HG03378 (cell line): ENCODE measurements at regions not wholly inside any gene's neighbourhood (a gene's known extent, or its start where the extent isn't known, plus 50 kb on each side); places are given as distances from the start of the nearest gene placed in this dataset.
"Not testable (repeated sequence)": the region's sequence is repeated elsewhere in the genome, so short reads cannot be mapped to it uniquely, and the experiment has no call there.

ENCODE experiments used
- ATAC-seq: cut with Tn5 transposase; IDR thresholded peaks from one replicate; pipeline ENCODE4 v1.9.1; 2021; ENCODE audit warnings: mild to moderate bottlenecking, moderate library complexity; ENCODE audit not compliant: unreplicated experiment

DNA sequence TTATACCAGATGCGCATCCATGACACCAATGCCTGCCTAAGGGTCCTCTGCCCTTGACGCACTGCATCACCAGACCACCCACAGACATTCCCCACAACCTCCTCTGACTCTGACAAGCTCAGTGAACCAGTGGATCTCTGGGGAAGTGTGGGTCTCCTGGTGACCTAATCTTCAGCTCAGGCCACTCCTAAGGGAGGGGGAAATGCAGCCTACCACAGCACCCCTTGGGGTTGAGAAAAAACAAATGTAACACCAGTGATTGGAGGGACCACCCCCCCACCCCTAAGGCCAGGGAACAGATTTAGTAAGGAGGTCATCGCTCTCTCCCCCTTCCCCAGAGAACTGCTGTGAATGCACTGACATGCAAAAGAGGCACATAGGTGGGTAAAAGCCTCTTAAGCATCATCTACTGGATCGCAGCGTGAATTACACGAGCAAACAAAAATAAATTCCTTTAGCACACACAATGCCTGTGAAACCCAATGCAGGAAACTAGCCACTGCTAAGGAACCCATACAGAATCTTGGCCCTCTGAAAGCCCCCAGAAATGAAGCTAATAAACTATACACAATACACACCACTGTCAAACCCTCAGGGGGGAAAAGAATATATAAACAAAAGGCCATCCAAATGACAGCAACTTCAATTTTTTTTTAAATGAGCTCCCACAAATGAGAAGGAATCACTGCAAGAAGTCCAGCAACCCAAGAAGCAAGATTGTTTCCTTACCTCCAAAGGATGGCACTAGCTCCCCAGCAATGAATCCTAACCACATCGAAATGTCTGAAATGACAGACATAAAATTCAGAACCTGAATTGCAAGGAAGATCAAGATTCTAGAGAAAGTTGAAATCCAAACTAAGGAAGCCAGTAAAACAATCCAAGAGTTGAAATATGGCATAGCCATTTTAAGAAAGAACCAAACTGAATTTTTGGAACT, 513.7 kb upstream of the PTGER4 start:
- no peak for ATAC-seq

DNA sequence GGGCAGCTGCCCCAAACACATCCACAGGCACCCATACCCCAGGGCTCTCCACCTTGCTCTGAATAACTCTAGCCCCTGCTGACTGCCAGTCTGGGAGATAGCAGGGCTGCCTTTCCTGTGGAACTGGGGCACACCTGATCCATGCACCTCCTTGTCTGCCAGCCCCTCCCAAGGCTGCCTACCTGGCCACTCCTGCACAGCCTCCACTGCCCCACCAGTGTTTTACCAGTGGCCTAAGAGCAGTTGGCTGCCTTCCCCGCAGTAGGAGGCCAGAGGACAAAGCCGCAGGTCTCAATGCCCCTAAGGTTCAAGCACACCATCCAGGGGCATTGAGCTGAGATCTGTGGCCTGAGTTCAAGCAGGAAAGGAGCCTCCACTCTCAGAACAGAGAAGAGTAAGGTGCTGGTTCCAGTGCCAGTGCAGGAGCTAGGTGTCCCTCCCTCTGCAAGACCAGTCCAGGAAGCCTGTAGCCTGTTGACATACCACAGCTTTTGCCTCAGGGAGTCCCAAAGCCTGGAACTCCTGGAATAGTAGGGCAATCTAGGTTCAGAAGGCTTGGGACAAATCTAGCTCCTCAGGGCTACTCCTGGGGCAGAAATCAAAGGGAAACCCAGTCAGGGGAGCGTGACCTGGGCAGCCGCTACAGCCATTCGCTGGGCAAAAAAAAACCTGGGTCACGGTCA, 514.5 kb upstream of the PTGER4 start:
- no peak for ATAC-seq

DNA sequence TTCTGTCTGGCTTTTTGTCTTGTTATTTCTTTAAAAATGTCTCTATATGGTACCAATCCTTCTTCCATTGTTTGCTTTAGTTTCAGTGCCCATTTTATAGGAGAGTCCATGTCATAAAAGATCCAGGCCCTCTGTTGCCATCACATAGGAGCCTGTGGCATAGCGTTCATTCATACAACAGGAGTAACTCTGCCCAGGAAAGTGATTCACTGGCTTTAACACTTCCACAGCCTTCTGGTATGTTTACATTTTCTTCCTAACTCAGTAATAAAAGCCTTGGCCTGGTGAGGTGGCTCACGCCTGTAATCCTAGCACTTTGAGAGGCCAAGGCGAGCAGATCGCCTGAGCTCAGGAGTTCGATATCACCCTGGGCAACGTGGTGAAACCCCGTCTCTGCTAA, 519.3 kb upstream of the PTGER4 start:
- no peak for ATAC-seq

DNA sequence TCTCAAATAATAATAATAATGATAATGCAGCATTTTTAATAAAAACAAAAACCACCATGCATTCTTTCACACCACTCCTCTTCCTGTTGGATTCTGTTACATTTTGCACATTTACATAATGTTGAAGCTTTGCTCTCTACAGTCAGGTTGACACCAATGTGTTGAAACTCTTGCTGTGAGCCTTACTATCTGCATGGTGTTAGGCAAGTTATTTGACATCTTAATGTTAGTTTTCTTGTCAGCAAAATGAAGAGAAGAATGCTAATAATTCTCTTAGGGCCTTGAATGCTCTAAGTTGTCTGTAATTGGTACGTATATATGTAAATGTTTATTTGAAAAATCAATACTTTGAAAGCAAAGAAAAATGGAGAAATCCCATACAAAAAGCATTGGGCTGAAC, 525.5 kb upstream of the PTGER4 start:
- no peak for ATAC-seq

DNA sequence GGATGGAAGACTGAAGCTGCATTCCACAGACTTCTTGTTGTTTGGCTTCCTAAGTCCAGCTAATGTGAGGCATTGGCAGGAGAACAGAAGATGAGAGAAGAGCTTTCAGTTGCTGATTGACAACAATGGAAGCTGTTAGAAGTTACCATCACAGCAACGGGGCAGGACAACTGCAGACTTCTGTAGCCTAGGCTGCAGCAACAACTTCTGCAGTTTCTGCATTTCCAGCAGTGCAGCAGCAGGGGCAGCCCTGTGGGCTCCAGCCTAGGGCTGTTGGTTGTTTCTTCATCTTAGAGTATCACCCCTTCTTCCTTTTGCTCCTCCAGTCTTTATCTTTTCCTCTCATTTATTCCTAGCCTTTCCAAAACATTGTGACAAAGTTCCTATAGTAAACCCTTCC, 528.8 kb upstream of the PTGER4 start:
- no peak for ATAC-seq

DNA sequence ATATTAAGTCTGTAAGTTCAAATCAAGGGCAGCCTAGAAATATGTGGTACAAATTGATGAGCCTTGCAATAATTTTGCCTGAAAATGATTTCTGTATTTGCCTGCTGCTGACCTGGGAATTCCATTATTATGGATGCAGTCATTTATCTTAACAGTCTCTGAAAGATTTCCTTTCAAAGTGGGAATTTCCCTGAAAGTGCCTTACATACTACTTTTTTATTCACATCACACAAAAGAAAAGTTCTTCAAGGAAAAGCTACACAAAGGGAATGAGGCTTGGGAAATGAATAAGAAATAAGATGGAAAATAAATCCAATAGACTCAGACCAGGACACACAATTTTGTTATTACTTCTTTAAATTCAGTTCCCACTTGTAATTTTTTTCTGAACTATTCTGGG, 537.8 kb upstream of the PTGER4 start:
- no peak for ATAC-seq

DNA sequence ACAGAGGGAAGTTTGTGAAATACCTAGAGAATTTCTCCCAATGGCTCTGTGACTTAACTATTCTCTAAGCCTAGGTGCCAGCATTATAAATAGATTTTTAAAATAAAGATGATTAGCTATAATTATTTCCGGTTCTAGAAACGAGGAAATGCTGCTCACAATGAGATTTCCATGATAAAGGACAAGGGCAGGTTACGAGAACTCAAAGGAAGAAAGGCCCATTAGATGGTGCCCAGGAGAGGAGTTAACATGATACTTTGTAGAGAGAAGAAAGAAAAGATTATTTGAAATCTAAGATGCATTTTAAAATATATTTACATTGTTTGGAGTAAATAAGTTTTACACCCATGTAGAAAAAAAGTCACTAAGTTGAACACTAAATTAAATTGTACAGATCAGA, 538.3 kb upstream of the PTGER4 start:
- no peak for ATAC-seq

DNA sequence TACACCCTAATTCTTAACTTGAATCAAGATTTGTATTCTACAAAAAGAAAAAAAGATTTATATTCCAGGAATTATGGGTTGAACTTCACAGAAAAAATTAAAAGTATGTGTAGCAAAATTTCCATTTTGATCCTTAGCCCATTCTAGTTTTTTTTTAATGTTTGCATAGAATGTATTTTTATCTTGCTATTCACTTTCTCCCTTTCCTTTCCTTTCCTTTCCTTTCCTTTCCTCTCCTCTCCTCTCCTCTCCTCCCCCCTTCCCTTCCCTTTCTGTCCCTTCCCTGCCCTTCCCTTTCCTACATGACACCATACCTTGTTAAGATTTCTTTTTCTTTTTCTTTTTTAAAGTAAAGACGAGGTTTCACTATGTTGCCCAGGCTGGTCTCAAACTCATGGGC, 542.5 kb upstream of the PTGER4 start:
- ATAC-seq, result no peak

DNA sequence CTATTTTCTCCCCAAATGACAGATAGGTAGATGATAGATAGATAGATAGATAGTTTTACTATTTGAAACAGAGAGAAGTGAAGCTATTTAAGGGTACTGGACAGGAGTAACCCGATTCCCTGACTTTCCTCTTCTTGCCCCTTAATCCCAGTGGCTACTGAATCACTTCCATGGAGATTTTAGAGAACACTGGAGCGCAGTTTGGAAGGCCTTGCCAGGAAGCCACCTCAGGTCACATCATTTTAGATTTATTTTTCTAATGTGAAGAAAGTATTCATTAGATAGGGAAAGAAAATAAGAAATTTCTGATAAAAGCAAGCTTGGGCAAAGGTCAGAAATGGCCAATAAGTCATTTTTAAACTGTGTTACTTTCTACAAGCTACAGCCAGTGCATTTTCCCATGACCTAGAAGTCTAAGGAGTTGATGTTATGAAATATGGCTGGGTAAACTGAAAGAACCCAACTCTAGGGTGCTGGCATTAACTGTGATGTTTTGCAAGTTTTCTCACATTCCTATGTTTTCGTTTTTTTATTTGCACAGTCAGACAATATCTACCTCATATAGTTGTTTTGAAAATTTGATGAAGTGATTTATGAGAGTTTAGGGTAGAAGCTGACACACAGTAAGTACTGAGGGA, 544.7 kb upstream of the PTGER4 start:
- ATAC-seq, result no peak

DNA sequence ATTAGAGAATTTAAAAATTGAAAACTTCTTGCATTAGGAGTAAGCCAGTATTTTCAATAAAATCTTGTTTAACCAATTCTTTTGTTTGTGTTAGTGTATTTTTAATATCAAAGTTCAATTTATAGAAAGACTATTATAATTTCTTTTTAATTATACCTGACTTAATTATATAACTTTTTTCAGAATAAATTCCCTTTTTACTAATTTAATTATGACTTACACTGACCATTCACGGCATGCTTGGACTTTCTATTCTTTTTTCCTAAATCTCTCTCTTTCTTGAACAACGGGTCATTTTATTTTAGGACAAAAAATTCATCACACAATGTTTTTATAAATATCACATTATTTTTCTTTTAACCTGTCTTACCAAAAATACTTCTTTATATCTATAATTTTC, 555.3 kb upstream of the PTGER4 start:
- ATAC-seq, result no peak

DNA sequence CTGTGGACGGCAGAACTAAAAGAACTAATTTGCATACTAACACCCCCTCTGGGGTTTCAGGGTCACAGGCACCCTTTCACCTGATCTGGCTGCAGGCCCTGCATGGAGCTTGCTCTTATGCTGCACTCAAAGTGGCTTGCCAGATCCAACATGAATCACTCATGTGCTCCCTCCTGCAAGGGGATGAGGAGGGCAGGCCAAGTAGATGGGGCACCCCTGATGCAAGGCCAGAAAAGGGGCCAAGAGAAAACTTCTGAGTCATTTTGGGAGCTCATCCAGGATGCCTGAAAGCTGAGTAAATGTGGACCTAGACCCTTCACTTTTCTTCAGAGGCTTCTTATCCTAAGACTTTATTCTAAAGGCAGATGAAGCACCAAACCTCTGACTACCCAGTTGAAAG, 558.5 kb upstream of the PTGER4 start:
- ATAC-seq, result no peak

DNA sequence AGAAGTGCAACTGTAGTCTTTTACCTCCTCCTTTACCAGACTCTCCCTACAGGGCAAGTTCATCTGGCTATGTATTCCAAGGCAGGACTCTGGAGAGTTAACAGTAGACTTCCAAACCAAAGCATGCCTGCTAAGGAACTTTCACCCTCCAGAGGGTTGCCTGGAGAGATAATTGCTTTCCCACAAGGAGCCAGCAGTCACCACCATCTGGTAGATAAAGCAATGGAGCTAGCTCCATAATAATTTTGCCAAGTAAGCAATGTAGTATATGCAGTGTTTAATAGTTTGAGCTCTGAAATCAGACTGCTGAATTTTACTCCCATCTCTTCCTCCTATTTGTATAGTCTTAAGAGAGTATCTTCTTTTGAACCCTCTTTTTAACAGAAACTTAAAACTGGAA, 566.8 kb upstream of the PTGER4 start:
- no peak for ATAC-seq

DNA sequence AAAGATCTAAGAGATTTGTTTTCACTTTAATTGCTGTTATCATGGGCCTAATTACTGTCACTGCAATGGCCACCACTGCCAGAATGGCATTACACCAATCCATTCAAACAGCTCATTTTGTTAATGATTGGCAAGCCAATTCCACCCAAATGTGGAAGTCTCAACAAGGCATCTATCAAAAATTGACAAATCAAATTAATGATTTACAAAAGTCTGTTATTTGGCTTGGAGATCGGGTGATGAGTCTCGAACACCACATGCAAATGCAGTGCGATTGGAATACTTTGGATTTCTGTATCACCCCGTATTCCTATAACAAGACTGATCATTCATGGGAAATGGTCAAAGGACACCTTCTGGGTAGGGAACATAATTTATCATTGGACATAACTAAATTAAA, 568.7 kb upstream of the PTGER4 start:
- ATAC-seq, result not testable (repeated sequence)

DNA sequence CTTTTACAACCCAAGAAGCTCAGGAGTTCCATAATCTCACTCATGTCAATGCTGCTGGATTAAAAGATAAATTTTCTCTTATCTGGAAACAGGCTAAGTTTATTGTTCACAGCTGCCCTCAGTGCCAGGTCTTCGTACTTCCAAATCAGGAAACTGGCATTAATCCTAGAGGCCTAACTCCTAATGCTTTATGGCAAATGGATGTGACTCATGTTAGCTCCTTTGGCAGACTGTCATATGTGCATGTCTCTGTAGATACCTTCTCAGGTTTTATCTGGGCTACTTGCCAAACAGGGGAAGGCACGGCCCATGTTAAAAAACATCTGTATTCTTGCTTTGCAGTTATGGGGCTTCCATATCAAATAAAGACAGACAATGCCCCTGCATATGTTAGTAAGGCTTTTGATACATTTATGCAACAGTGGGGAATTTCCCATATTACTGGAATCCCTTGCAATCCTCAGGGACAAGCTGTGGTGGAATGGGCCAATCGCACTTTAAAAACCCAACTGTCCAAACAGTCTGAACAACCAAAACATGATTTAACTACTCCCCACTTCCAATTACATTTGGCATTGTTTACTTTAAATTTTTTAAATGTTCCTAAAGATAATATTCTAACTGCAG, 570.8 kb upstream of the PTGER4 start:
- ATAC-seq, result not testable (repeated sequence)

DNA sequence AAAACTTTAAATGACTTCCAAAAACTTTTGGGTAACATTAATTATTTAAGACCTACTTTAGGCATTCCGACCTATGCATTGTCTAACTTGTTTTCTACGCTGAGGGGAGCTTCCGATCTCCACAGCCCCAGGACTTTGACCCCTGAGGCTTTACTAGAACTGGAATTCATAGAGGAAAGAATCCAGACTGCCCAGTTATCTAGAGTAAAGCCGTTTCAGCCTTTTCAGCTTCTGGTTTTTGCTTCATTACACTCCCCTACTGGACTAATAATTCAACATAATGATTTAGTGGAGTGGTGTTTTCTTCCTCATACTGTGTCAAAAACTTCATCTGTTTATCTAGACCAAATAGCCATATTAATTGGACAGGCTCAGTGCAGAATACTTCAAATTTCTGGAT, 571.9 kb upstream of the PTGER4 start:
- ATAC-seq, result not testable (repeated sequence)

DNA sequence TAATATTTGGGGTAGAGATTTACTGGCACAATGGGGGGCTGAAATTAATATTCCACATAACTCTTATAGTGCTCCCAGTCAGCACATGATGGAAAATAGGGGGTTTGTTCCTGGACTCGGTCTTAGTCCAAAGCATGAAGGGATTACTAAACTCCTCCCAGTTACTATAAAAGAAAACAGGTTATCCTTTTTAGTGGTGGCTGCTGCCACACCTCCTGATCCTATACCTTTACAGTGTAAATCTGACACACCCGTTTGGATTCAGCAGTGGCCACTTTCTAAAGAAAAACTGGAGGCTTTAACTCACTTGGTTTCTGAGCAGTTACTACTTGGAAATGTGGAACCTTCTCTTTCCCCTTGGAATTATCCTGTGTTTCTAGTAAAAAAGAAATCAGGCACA, 572.9 kb upstream of the PTGER4 start:
- no peak for ATAC-seq

DNA sequence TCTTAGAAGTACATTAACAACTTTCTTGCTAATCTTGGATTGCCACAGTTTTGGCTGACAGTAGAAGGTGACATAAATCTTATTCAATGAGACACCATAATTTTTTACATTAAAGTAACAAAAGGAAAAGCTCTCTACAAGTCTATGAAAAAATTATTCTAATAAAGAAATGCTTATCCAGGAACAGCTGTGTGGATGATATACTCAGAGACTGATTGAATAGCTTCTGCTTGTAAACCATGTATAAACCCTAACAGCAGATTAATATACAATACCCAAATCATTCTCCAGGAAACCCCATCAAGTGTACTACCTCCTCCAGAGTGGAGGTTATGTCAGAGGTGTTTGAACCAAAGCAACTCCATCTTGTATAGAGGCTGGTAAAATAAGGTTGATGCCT, 581.4 kb upstream of the PTGER4 start:
- ATAC-seq, result no peak

DNA sequence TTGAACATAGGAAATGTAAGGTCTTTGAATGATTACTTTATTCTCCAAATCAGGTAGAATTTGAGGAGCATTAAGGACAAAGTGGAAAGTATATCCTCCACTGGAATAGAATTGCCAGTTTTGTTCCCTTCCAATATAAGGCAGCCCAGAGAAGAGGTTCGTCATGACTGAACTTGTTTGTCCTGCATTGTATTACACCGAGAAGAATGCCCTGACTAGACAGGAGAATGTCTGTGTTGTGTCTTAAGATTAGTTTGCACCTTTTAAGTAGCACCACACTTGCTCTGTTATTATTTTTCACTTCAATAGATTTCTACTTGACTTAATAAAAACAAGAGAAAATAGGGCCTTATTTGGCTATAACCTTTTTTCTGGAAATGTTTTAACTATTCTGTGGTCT, 586.2 kb upstream of the PTGER4 start:
- no peak for ATAC-seq

DNA sequence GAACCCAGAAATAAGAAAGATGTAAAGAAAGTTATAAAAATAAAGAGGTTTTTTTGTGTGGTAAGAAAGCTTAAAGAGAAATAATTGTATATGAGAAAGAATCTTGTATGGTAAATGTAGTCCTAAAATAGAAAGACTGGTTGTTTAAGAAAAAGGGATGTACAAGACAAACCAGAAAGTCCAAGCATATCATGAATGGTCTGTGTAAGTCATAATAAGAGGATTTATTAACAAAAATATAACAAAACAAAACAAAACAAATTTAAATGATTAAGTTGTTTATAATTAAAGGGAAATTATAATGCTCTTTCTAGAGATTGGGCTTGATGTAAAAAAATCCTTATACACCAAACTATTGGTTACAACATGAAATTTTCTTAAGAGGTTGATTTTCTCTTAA, 590.4 kb upstream of the PTGER4 start:
- no peak for ATAC-seq

DNA sequence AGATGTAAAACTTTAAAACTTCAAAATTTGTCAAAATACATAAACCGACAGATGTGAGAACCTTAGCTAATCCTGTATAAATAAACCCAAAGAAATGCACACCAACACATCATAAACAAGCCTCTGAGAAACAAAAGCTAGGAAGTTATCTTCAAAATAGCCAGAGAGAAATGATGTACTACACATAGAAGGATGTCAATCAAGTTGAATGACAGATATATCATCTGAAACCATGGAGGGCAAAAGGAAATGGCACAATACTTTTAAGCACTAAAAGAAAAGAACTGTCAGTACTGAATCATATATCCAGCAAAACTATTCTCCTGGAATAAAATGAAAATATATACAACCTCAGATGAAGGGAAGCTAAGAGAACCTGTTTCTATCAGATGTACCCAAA, 595.1 kb upstream of the PTGER4 start:
- no peak for ATAC-seq

DNA sequence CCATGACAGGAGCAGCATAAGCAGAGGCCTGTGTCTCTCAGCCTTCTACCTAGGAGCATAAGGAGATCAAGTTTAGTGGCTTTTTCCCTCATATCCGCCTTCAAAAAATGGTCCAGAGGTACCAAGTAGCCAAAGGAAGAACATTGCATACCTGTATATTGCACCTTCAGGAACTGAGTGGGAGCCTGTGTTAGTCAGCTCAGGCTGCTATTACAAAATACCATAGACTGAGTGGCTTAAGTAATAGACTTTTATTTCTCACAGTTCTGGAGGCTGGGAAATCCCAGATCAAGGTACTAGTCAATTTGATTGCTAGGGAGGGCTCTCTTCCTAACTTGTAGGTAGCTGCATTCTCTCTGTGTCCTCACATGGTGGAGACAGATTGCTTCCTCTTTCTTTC, 597.4 kb upstream of the PTGER4 start:
- ATAC-seq, result no peak
